OCI-LY7 (cell line): ENCODE measurements at regions not wholly inside any gene's neighbourhood (a gene's known extent, or its start where the extent isn't known, plus 50 kb on each side); places are given as distances from the start of the nearest gene placed in this dataset.

Experiments
- BruUV-seq: library from RNA; stranded (reverse); fragments of 400-500 nt; replicated peaks from 2 replicates; lab custom pipeline; 2021; lab: Mats Ljungman, UMichigan
- CTCF ChIA-PET: fragments of 300-600 bp; sonication (Branson Sonifier 250); formaldehyde crosslinking; loops from one replicate; lab custom pipeline; 2022; ENCODE audit warnings: antibody characterized with exemption; ENCODE audit not compliant: unreplicated experiment; lab: Charles Lee
- POLR2A ChIA-PET: fragments of 300-600 bp; sonication (Branson Sonifier 250); formaldehyde crosslinking; loops from one replicate; lab custom pipeline; 2022; ENCODE audit warnings: antibody characterized with exemption; lab: Charles Lee
- DNase-seq: peaks from one replicate; pipeline ENCODE4 v3.0.0-alpha.2; 2015; ENCODE audit warnings: low spot score
- H2AFZ ChIP-seq: fragments of 200-600 bp; sonication (generic), shearing (Covaris generic); 2 replicates; pipeline ENCODE4 v1.6.1; 2014; ENCODE audit warnings: mild to moderate bottlenecking, antibody characterized with exemption, low read length, moderate library complexity
- H3K27ac ChIP-seq: fragments of 200-600 bp; sonication (generic); 2 replicates; pipeline ENCODE4 v1.5.1; 2014; ENCODE audit warnings: mixed run types, low read depth, mild to moderate bottlenecking, moderate library complexity, low read length, inconsistent platforms; ENCODE audit not compliant: poor library complexity, severe bottlenecking
- H3K36me3 ChIP-seq: fragments of 200-600 bp; sonication (generic); 2 replicates; pipeline ENCODE4 v1.6.1; 2014; ENCODE audit warnings: mild to moderate bottlenecking, antibody characterized with exemption, low read length, moderate library complexity, mixed read lengths; ENCODE audit not compliant: insufficient read depth
- H3K4me1 ChIP-seq: fragments of 200-600 bp; sonication (generic); 2 replicates; pipeline ENCODE4 v1.5.1; 2014; ENCODE audit warnings: mild to moderate bottlenecking, low read length; ENCODE audit not compliant: insufficient read depth, poor library complexity, severe bottlenecking
- H3K4me2 ChIP-seq: fragments of 200-600 bp; sonication (generic); 2 replicates; pipeline ENCODE4 v1.6.1; 2014; ENCODE audit warnings: mild to moderate bottlenecking, low read length
- H3K4me3 ChIP-seq: fragments of 200-600 bp; sonication (generic); 2 replicates; pipeline ENCODE4 v1.5.1; 2014; ENCODE audit warnings: mild to moderate bottlenecking, low read depth, low read length; ENCODE audit not compliant: poor library complexity, severe bottlenecking
- H3K79me2 ChIP-seq: fragments of 200-600 bp; sonication (generic); 2 replicates; pipeline ENCODE4 v1.6.1; 2016; ENCODE audit warnings: low read depth, mild to moderate bottlenecking, low read length, moderate library complexity, mixed read lengths; ENCODE audit not compliant: insufficient read depth
- H3K9me2 ChIP-seq: fragments of 200-600 bp; sonication (generic); 2 replicates; pipeline ENCODE4 v1.6.1; 2016; ENCODE audit warnings: mild to moderate bottlenecking, low read length, mixed read lengths; ENCODE audit not compliant: insufficient read depth
- H3K9me3 ChIP-seq: fragments of 200-600 bp; sonication (generic); 2 replicates; pipeline ENCODE4 v1.6.1; 2014; ENCODE audit warnings: mild to moderate bottlenecking, mixed run types, low read length, mixed read lengths
- H4K20me1 ChIP-seq: fragments of 200-600 bp; sonication (generic); 2 replicates; pipeline ENCODE4 v1.6.1; 2014; ENCODE audit warnings: mild to moderate bottlenecking, antibody characterized with exemption, low read length, moderate library complexity, mixed read lengths; ENCODE audit not compliant: insufficient read depth
- EZH2phosphoT487 ChIP-seq: fragments of 200-600 bp; sonication (generic); IDR thresholded peaks from 2 replicates; pipeline ENCODE4 v1.6.1; 2018; ENCODE audit warnings: low read depth, borderline replicate concordance, mild to moderate bottlenecking, mixed run types, antibody characterized with exemption, low read length, moderate library complexity, mixed read lengths
- intact Hi-C: fragments of 100-400 bp; cut with micrococcal nuclease; formaldehyde crosslinking; loops from one replicate; pipeline ENCODE4 v1.10.0; 2022; ENCODE audit not compliant: unreplicated experiment
- TF ChIP-seq, protein P1 (sequence below): fragments of 200-600 bp; sonication (generic); conservative IDR thresholded peaks from 2 replicates; pipeline ENCODE4 v1.5.1; 2014; ENCODE audit warnings: mild to moderate bottlenecking, antibody characterized with exemption, low read length, moderate library complexity, mixed read lengths

DNA sequence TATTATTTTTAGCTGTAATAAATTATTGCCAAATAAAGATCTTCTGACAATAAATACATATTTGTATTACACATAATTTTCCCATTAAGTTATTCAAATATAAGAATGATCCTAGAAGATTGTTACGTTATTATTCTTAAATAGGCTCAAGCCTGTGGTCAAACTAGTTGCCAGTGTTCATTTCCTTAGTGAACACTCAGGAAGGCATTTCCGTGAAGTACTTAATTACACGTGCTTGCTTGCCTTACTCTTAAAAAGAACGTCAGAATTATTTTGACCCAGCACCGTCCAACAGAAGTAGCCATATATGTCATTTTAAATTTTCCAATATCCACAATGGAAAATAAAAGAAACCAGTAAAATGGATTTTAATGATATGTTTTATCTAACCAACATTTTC is 249.8 kb downstream of the TXNL1 start:
- CTCF ChIA-PET, result no interaction called here
- BruUV-seq, result no TSS peak

DNA sequence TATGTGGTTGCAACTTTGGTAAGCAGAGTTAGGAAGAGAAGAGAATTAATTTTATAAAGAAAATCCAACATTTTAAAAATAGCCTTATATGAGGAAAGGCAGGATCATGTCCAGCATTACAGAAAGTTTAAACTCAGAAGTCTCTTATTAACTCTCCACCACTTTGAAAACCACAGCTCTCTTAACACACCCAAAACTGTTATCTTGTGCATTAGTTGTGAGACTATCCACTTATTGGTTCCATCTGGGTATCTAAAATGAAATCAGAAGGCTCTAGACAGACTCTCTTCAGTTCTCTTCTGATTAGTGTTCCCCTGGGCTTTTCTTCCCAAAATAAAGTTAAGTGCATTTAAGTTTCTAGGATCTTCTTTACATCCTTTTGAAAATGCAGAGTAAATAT is 251.5 kb downstream of the TXNL1 start:
- H3K36me3 ChIP-seq, result no peaks in the 10 kb centered on the region
- no peaks in the 10 kb centered on the region for H3K79me2 ChIP-seq
- BruUV-seq, result no TSS peak
- no peak overlapping the region for H3K27ac ChIP-seq
- H3K4me3 ChIP-seq, result no peak overlapping the region
- H4K20me1 ChIP-seq, result no peaks in the 10 kb centered on the region
- CTCF ChIA-PET, result no interaction called here
- H3K4me1 ChIP-seq, result no peaks in the 10 kb centered on the region
- no peak for DNase-seq
- no peak overlapping the region for H3K4me2 ChIP-seq
- no peak for TF ChIP-seq EZH2phosphoT487
- TF ChIP-seq, protein P1, sequence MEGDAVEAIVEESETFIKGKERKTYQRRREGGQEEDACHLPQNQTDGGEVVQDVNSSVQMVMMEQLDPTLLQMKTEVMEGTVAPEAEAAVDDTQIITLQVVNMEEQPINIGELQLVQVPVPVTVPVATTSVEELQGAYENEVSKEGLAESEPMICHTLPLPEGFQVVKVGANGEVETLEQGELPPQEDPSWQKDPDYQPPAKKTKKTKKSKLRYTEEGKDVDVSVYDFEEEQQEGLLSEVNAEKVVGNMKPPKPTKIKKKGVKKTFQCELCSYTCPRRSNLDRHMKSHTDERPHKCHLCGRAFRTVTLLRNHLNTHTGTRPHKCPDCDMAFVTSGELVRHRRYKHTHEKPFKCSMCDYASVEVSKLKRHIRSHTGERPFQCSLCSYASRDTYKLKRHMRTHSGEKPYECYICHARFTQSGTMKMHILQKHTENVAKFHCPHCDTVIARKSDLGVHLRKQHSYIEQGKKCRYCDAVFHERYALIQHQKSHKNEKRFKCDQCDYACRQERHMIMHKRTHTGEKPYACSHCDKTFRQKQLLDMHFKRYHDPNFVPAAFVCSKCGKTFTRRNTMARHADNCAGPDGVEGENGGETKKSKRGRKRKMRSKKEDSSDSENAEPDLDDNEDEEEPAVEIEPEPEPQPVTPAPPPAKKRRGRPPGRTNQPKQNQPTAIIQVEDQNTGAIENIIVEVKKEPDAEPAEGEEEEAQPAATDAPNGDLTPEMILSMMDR, result no peak
- no peak overlapping the region for H2AFZ ChIP-seq
- POLR2A ChIA-PET, result no interaction called here
- H3K9me2 ChIP-seq, result no peaks in the 10 kb centered on the region
- no peaks in the 10 kb centered on the region for H3K9me3 ChIP-seq
- intact Hi-C loops, result no loop called here

More for the DNA sequence above, 249.8 kb downstream of the TXNL1 start:
- H4K20me1 ChIP-seq, result no peaks in the 10 kb centered on the region
- no peaks in the 10 kb centered on the region for H3K9me2 ChIP-seq
- no peaks in the 10 kb centered on the region for H3K79me2 ChIP-seq
- no peak overlapping the region for H3K4me2 ChIP-seq
- H3K36me3 ChIP-seq, result no peaks in the 10 kb centered on the region
- no peaks in the 10 kb centered on the region for H3K4me1 ChIP-seq
- TF ChIP-seq, protein P1, result no peak
- no peak for TF ChIP-seq EZH2phosphoT487
- H3K9me3 ChIP-seq, result no peaks in the 10 kb centered on the region
- POLR2A ChIA-PET, result no interaction called here
- no peak overlapping the region for H3K4me3 ChIP-seq
- DNase-seq, result no peak
- H2AFZ ChIP-seq, result no peak overlapping the region
- H3K27ac ChIP-seq, result no peak overlapping the region
- intact Hi-C loops, result no loop called here

GRCh38 chr18:56383349-56383748 is 255.0 kb downstream of the TXNL1 start:
- intact Hi-C loops, result no loop called here
- Histone ChIP-seq H3K79me2 (no peaks in the 10 kb centered on the region), H3K9me2 (no peaks in the 10 kb centered on the region), H3K4me2 (no peak overlapping the region), H3K27ac (no peak overlapping the region), H4K20me1 (no peaks in the 10 kb centered on the region), H3K4me3 (no peak overlapping the region), H2AFZ (no peak overlapping the region), H3K9me3 (no peaks in the 10 kb centered on the region), H3K4me1 (no peaks in the 10 kb centered on the region), H3K36me3 (no peaks in the 10 kb centered on the region)
- TF ChIP-seq EZH2phosphoT487, result no peak
- TF ChIP-seq, protein P1, result no peak
- DNase-seq, result no peak
- BruUV-seq, result no TSS peak
- CTCF ChIA-PET, result no interaction called here
- POLR2A ChIA-PET, result interaction anchor here (0.6 kb wide), 1 partner anchor 1048 kb away, joined by 3 read pairs; no protein-coding TSS in a partner anchor
